GM12878 (cell line): ENCODE measurements at regions not wholly inside any gene's neighbourhood (a gene's known extent, or its start where the extent isn't known, plus 50 kb on each side); places are given as distances from the start of the nearest gene placed in this dataset.

Experiments
- ATAC-seq: fragments of 200-7000 bp; cut with Tn5 transposase; 3 replicates; pipeline ENCODE4 v1.9.1; 2020; ENCODE audit warnings: mild to moderate bottlenecking, moderate library complexity
- BruUV-seq: library from RNA; stranded (reverse); fragments of 400-500 nt; replicated peaks from 2 replicates; lab custom pipeline; 2021; lab: Mats Ljungman, UMichigan
- CTCF ChIA-PET: fragments of 300-600 bp; sonication (Branson Sonifier 250); formaldehyde crosslinking; extraction: SDS; loops from one replicate; lab custom pipeline; 2021; ENCODE audit warnings: inconsistent platforms; lab: Yijun Ruan, JAX
- POLR2A ChIA-PET: fragments of 350-600 bp; formaldehyde crosslinking; extraction: SDS; loops from one replicate; lab custom pipeline; 2021; ENCODE audit warnings: inconsistent platforms; lab: Charles Lee
- RAD21 ChIA-PET: fragments of 300-600 bp; sonication (Branson Sonifier 250); formaldehyde crosslinking; loops from one replicate; lab custom pipeline; 2023; ENCODE audit warnings: antibody characterized with exemption; ENCODE audit not compliant: unreplicated experiment; lab: Charles Lee
- SMC1A ChIA-PET: fragments of 300-600 bp; sonication (Branson Sonifier 250); formaldehyde crosslinking; loops from one replicate; lab custom pipeline; 2023; ENCODE audit not compliant: unreplicated experiment, uncharacterized antibody; lab: Charles Lee
- DNase-seq: peaks from one replicate; pipeline ENCODE4 v3.0.0-alpha.2; 2011; ENCODE audit warnings: low read depth, low spot score
- FAIRE-seq: peaks from 3 replicates; lab custom pipeline; 2011; peaks lifted over from hg19 to GRCh38; lab: Jason Lieb, UNC
- H2AFZ ChIP-seq: 2 replicates; pipeline ENCODE4 v1.6.0; 2011; ENCODE audit warnings: low read depth, low read length, control low read depth; ENCODE audit not compliant: control insufficient read depth
- H3K27ac ChIP-seq: 2 replicates; pipeline ENCODE4 v1.5.1; 2011; ENCODE audit warnings: control low read depth; ENCODE audit not compliant: control insufficient read depth, insufficient read depth
- H3K27me3 ChIP-seq, 2 experiments: replicated peaks in 1 of 2; 2 replicates each; pipeline versions ENCODE4 v1.6.0 to v1.6.1; 2011; ENCODE audit warnings: low read length in 1 of 2; ENCODE audit not compliant: control insufficient read depth in 2 of 2, insufficient read depth in 2 of 2
- H3K36me3 ChIP-seq, 2 experiments: 2 replicates each; pipeline ENCODE4 v1.5.1; 2011; ENCODE audit warnings: low read length in 1 of 2; ENCODE audit not compliant: control insufficient read depth in 2 of 2, insufficient read depth in 2 of 2
- H3K4me1 ChIP-seq: 2 replicates; pipeline ENCODE4 v1.6.1; 2011; ENCODE audit warnings: mild to moderate bottlenecking, low read length, moderate library complexity, mixed read lengths; ENCODE audit not compliant: control insufficient read depth, insufficient read depth
- H3K4me2 ChIP-seq: 2 replicates; pipeline ENCODE4 v1.6.0; 2011; ENCODE audit warnings: control low read depth; ENCODE audit not compliant: control insufficient read depth, insufficient read depth
- H3K4me3 ChIP-seq: fragments of 200-600 bp; sonication (generic); 2 replicates; pipeline ENCODE4 v1.5.1; 2016
- H3K79me2 ChIP-seq: 2 replicates; pipeline ENCODE4 v1.6.0; 2011; ENCODE audit warnings: low read length; ENCODE audit not compliant: control insufficient read depth, insufficient read depth
- H3K9ac ChIP-seq: 2 replicates; pipeline ENCODE4 v1.8.0; 2011; ENCODE audit warnings: low read length, control low read depth, mixed read lengths; ENCODE audit not compliant: control insufficient read depth, insufficient read depth
- H3K9me3 ChIP-seq: replicated peaks from 3 replicates; pipeline ENCODE4 v1.5.1; 2011; ENCODE audit warnings: mild to moderate bottlenecking, low read length; ENCODE audit not compliant: control insufficient read depth, insufficient read depth
- H4K20me1 ChIP-seq: 2 replicates; pipeline ENCODE4 v1.6.0; 2011; ENCODE audit not compliant: control insufficient read depth, insufficient read depth
- ATF2 ChIP-seq: IDR thresholded peaks from 2 replicates; pipeline ENCODE4 v1.6.1; 2012; ENCODE audit warnings: low read length, inconsistent platforms
- BCL3 ChIP-seq: IDR thresholded peaks from 2 replicates; pipeline ENCODE4 v1.6.1; 2011; ENCODE audit warnings: borderline replicate concordance, low read depth, mild to moderate bottlenecking, moderate library complexity, low read length; ENCODE audit not compliant: insufficient read depth, poor library complexity, severe bottlenecking
- BRCA1 ChIP-seq: IDR thresholded peaks from 2 replicates; pipeline ENCODE4 v1.6.1; 2011; ENCODE audit warnings: low read depth, low read length, improper control_type of control experiment
- CBFB ChIP-seq: IDR thresholded peaks from 2 replicates; pipeline ENCODE4 v1.6.1; 2016; ENCODE audit warnings: antibody characterized with exemption, low read depth
- CEBPB ChIP-seq, 2 experiments: fragments of 150-350 bp in 1 of 2; IDR thresholded peaks; 2 replicates each; pipeline ENCODE4 v1.6.1; 2012 to 2014; ENCODE audit warnings: low read depth in 2 of 2, low read length in 2 of 2, borderline replicate concordance in 1 of 2, inconsistent platforms in 1 of 2
- CHD2 ChIP-seq: IDR thresholded peaks from 2 replicates; pipeline ENCODE4 v1.6.1; 2011; ENCODE audit warnings: low read depth, low read length, improper control_type of control experiment, borderline replicate concordance
- JUND ChIP-seq: IDR thresholded peaks from 2 replicates; pipeline ENCODE4 v1.6.1; 2012; ENCODE audit warnings: low read depth, mild to moderate bottlenecking, low read length, improper control_type of control experiment, moderate library complexity
- PBX3 ChIP-seq: IDR thresholded peaks from 2 replicates; pipeline ENCODE4 v1.6.1; 2011; ENCODE audit warnings: mild to moderate bottlenecking, low read depth, low read length, moderate library complexity; ENCODE audit not compliant: insufficient replicate concordance
- RUNX3 ChIP-seq: IDR thresholded peaks from 2 replicates; pipeline ENCODE4 v1.6.1; 2012; ENCODE audit warnings: low read length, inconsistent platforms
- SMAD1 ChIP-seq: fragments of 450-650 bp; IDR thresholded peaks from 2 replicates; pipeline ENCODE4 v1.6.1; 2018; ENCODE audit warnings: mild to moderate bottlenecking, low read depth; ENCODE audit not compliant: partially characterized antibody
- SMAD5 ChIP-seq: IDR thresholded peaks from 2 replicates; pipeline ENCODE4 v1.6.1; 2016; ENCODE audit warnings: antibody characterized with exemption, low read depth
- TARDBP ChIP-seq: IDR thresholded peaks from 2 replicates; pipeline ENCODE4 v1.6.1; 2016; ENCODE audit warnings: borderline replicate concordance
- TCF3 ChIP-seq: IDR thresholded peaks from 2 replicates; pipeline ENCODE4 v1.6.1; 2012; ENCODE audit warnings: low read depth, mild to moderate bottlenecking, low read length, borderline replicate concordance; ENCODE audit not compliant: insufficient read depth
- ZBED1 ChIP-seq: IDR thresholded peaks from 2 replicates; pipeline ENCODE4 v1.6.1; 2016; ENCODE audit warnings: borderline replicate concordance
- ZNF24 ChIP-seq: fragments of 450-650 bp; IDR thresholded peaks from 2 replicates; pipeline ENCODE4 v1.6.1; 2017; ENCODE audit warnings: antibody characterized with exemption, mild to moderate bottlenecking
- ZNF384 ChIP-seq: IDR thresholded peaks from 2 replicates; pipeline ENCODE4 v1.6.1; 2012; ENCODE audit warnings: low read depth, mild to moderate bottlenecking, low read length, improper control_type of control experiment, borderline replicate concordance
- WGBS: methylation state at CpG from one replicate; pipeline ENCODE4 v1.1.6; 2016; ENCODE audit warnings: low lambda C conversion rate; ENCODE audit not compliant: insufficient replicate concordance, insufficient coverage; ENCODE audit errors: missing lambda C conversion rate; 5-methylcytosine and 5-hydroxymethylcytosine counted together
- in situ Hi-C: fragments of 300-500 bp; cut with MboI; formaldehyde crosslinking; loops from 9 replicates; pipeline ENCODE4 v1.14.3; 2018; ENCODE audit warnings: mixed read lengths
- intact Hi-C: fragments of 100-400 bp; cut with micrococcal nuclease; formaldehyde crosslinking; loops from one replicate; pipeline ENCODE4 v1.14.2; 2022; ENCODE audit not compliant: unreplicated experiment

- TF ChIP-seq SMAD1 = no peak
- no peak for TF ChIP-seq ZNF24
- no peak for TF ChIP-seq ZBED1
- TF ChIP-seq TCF3 = no peak
- TF ChIP-seq TARDBP = no peak
- TF ChIP-seq BCL3 = no peak
- no peak for TF ChIP-seq CEBPB (IDR thresholded peaks at IDR 0.05; ENCODE audit: borderline replicate concordance in 1 of 2, low read depth in 2 of 2, low read length in 2 of 2)
- no peak for TF ChIP-seq SMAD5
- no peak for TF ChIP-seq PBX3
- no peak for TF ChIP-seq JUND
Observed at GRCh38 chrX:42087960-42088359, 164.6 kb upstream of the CASK start (continued).

GRCh38 chrX:42085836-42086235, 162.5 kb upstream of the CASK start:
- H3K4me3 ChIP-seq = no peak overlapping the region
- H3K27ac ChIP-seq = no peak overlapping the region
- ATAC-seq = no peak
- FAIRE-seq = no peak
- TF ChIP-seq RUNX3 (no peak), BRCA1 (no peak), SMAD1 (no peak), ATF2 (no peak), ZBED1 (no peak), CBFB (no peak), CHD2 (no peak), ZNF384 (no peak)
- H3K9me3 ChIP-seq = no peaks in the 10 kb centered on the region
- intact Hi-C loops (no loop called here), in situ Hi-C loops (no loop called here)
- H3K27me3 ChIP-seq = no peaks in the 10 kb centered on the region
- H4K20me1 ChIP-seq = no peaks in the 10 kb centered on the region
- ChIA-PET RAD21 (no interaction called here), CTCF (no interaction called here), SMC1A (interaction anchor here (0.7 kb wide), 1 partner anchor 446 kb away, joined by 4 read pairs; no protein-coding TSS in a partner anchor), POLR2A (no interaction called here)
- no peaks in the 10 kb centered on the region for H3K79me2 ChIP-seq
- BruUV-seq = no TSS peak
- H3K4me2 ChIP-seq = no peak overlapping the region
- no peak overlapping the region for H3K9ac ChIP-seq
- 47% methylated on average over 4 of the region's 4 CpGs for WGBS
- no peak overlapping the region for H2AFZ ChIP-seq
- no peak for DNase-seq
- H3K36me3 ChIP-seq = no peaks in the 10 kb centered on the region
- no peaks in the 10 kb centered on the region for H3K4me1 ChIP-seq
